Fibroblast of lung (primary cell): ENCODE measurements at regions not wholly inside any gene's neighbourhood (a gene's known extent, or its start where the extent isn't known, plus 50 kb on each side); places are given as distances from the start of the nearest gene placed in this dataset.

ENCODE experiments used
- EZH2 ChIP-seq: IDR thresholded peaks from 2 replicates; pipeline ENCODE4 v1.5.1; 2012; ENCODE audit warnings: low read length, control low read depth, mild to moderate bottlenecking; ENCODE audit errors: missing control alignments
- TF ChIP-seq, protein P1 (sequence below), 2 donors: IDR thresholded peaks in 1 of 2; conservative IDR thresholded peaks in 1 of 2; 1 replicate in 1 of 2; 2 replicates in 1 of 2; pipeline ENCODE4 v1.5.1; 2011 to 2012; ENCODE audit warnings: low read length in 2 of 2, control low read depth in 1 of 2, inconsistent platforms in 1 of 2, low read depth in 1 of 2, mild to moderate bottlenecking in 1 of 2

DNA sequence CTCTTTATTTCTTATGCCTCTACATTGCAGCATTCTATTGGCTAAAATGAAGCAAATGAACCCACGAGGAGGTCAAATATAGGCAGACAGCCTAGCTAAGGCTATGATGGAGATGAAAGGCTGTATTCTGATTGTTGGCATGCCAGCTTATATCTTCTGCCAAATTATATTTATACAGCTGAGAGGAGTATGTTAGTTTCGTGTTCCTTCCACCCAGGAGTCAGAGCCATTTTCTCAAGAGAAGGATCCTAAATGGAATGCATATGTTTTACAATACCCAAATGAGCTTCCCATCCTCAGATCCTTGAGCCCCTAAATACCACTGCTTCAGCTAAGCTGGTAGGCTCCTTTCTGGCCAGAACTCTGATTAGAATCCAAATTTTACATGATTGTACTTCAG is 178.4 kb upstream of the HDDC2 start:
- TF ChIP-seq, protein P1, sequence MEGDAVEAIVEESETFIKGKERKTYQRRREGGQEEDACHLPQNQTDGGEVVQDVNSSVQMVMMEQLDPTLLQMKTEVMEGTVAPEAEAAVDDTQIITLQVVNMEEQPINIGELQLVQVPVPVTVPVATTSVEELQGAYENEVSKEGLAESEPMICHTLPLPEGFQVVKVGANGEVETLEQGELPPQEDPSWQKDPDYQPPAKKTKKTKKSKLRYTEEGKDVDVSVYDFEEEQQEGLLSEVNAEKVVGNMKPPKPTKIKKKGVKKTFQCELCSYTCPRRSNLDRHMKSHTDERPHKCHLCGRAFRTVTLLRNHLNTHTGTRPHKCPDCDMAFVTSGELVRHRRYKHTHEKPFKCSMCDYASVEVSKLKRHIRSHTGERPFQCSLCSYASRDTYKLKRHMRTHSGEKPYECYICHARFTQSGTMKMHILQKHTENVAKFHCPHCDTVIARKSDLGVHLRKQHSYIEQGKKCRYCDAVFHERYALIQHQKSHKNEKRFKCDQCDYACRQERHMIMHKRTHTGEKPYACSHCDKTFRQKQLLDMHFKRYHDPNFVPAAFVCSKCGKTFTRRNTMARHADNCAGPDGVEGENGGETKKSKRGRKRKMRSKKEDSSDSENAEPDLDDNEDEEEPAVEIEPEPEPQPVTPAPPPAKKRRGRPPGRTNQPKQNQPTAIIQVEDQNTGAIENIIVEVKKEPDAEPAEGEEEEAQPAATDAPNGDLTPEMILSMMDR (conservative IDR thresholded peaks at IDR 0.05 in 1 of 2, IDR thresholded peaks at IDR 0.05 in 1 of 2; ENCODE audit: low read depth in 1 of 2, low read length in 2 of 2): no peak
- TF ChIP-seq EZH2: no peak
